ENCODE measurements at regions not wholly inside any gene's neighbourhood (a gene's known extent, or its start where the extent isn't known, plus 50 kb on each side); places are given as distances from the start of the nearest gene placed in this dataset.

DNA sequence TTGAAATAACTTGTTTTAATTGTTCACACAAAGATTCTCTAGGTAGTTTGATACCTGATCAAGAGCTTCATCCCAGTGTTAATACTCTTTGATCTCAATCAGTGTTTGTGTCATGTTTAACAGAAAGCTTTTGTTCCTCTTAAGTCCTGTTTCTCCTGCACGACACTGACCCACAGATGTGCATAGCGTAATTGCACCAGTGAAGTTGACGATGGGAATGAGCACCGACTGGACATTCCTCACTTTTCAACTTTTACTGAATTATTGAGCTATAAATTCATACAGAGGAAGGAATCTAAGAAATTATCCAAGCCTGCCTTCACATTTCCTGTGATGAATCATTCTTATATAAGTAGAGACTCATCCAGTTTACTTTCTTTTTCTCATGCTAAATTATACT lies 878.7 kb upstream of the TENM3 start:
- TF ChIP-seq POLR2AphosphoS5 (IDR thresholded peaks at IDR 0.05; ENCODE audit: low read depth) (no peak), GABPA (IDR thresholded peaks at IDR 0.05; ENCODE audit: low read depth) (no peak)
- TF ChIP-seq, protein P1, sequence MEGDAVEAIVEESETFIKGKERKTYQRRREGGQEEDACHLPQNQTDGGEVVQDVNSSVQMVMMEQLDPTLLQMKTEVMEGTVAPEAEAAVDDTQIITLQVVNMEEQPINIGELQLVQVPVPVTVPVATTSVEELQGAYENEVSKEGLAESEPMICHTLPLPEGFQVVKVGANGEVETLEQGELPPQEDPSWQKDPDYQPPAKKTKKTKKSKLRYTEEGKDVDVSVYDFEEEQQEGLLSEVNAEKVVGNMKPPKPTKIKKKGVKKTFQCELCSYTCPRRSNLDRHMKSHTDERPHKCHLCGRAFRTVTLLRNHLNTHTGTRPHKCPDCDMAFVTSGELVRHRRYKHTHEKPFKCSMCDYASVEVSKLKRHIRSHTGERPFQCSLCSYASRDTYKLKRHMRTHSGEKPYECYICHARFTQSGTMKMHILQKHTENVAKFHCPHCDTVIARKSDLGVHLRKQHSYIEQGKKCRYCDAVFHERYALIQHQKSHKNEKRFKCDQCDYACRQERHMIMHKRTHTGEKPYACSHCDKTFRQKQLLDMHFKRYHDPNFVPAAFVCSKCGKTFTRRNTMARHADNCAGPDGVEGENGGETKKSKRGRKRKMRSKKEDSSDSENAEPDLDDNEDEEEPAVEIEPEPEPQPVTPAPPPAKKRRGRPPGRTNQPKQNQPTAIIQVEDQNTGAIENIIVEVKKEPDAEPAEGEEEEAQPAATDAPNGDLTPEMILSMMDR (IDR thresholded peaks at IDR 0.05; ENCODE audit: insufficient read depth, low read length) = no peak

All from HL-60 (cell line).